Esophagus squamous epithelium (tissue), 4 donors: ENCODE measurements at regions not wholly inside any gene's neighbourhood (a gene's known extent, or its start where the extent isn't known, plus 50 kb on each side); places are given as distances from the start of the nearest gene placed in this dataset.

Experiments
- POLR2A ChIP-seq, 4 donors: fragments of 450-650 bp; IDR thresholded peaks; one replicate each; pipeline ENCODE4 v1.6.1; 2017; ENCODE audit warnings: antibody characterized with exemption in 4 of 4, mild to moderate bottlenecking in 4 of 4, moderate library complexity in 3 of 4
- TF ChIP-seq, protein P1 (sequence below), 6 experiments: fragments of 450-650 bp in 4 of 6; fragments of 200-600 bp in 2 of 6; sonication (generic) in 2 of 6; IDR thresholded peaks; one replicate each; pipeline ENCODE4 v1.5.1; 2016 to 2019; ENCODE audit warnings: antibody characterized with exemption in 6 of 6, mild to moderate bottlenecking in 4 of 6, moderate library complexity in 4 of 6

DNA sequence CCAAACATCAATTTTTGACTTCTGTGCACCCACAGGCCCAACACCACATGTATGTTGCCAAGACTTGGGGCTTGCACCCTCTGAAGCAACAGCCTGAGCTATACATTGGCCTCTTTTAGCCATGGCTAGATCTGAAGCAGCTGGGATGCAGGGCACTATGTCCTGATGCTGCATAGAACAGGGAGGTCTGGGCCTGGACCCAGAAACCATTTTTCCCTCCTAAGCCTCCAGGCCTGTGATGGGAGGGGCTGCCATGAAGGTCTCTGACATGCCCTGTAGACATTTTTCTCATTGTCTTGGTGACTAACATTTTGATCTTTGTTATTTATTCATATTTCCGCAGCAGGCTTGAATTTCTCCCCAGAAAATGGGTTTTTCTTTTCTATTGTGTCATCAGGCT is 330.0 kb downstream of the PYDC2 start:
- TF ChIP-seq, protein P1, sequence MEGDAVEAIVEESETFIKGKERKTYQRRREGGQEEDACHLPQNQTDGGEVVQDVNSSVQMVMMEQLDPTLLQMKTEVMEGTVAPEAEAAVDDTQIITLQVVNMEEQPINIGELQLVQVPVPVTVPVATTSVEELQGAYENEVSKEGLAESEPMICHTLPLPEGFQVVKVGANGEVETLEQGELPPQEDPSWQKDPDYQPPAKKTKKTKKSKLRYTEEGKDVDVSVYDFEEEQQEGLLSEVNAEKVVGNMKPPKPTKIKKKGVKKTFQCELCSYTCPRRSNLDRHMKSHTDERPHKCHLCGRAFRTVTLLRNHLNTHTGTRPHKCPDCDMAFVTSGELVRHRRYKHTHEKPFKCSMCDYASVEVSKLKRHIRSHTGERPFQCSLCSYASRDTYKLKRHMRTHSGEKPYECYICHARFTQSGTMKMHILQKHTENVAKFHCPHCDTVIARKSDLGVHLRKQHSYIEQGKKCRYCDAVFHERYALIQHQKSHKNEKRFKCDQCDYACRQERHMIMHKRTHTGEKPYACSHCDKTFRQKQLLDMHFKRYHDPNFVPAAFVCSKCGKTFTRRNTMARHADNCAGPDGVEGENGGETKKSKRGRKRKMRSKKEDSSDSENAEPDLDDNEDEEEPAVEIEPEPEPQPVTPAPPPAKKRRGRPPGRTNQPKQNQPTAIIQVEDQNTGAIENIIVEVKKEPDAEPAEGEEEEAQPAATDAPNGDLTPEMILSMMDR (IDR thresholded peaks at IDR 0.05): no peak
- TF ChIP-seq POLR2A (IDR thresholded peaks at IDR 0.05): no peak
